Keratinocyte (primary cell): ENCODE measurements at regions not wholly inside any gene's neighbourhood (a gene's known extent, or its start where the extent isn't known, plus 50 kb on each side); places are given as distances from the start of the nearest gene placed in this dataset.

Experiments used
- CTCF ChIP-seq, 3 experiments: IDR thresholded peaks in 1 of 3; conservative IDR thresholded peaks in 1 of 3; optimal IDR thresholded peaks in 1 of 3; 2 replicates in 2 of 3; 3 replicates in 1 of 3; pipeline versions ENCODE3 to v1.5.1; 2011; ENCODE audit warnings: low read length in 3 of 3, mild to moderate bottlenecking in 3 of 3, moderate library complexity in 2 of 3, control low read depth in 1 of 3, inconsistent platforms in 1 of 3; ENCODE audit not compliant: insufficient read depth in 2 of 3; ENCODE audit errors: extremely low read depth in 1 of 3
- EZH2 ChIP-seq: IDR thresholded peaks from one replicate; pipeline ENCODE4 v1.6.1; 2012; ENCODE audit warnings: inconsistent platforms, mild to moderate bottlenecking, low read length, moderate library complexity

- TF ChIP-seq CTCF (optimal IDR thresholded peaks at IDR 0.05 in 1 of 3, IDR thresholded peaks at IDR 0.05 in 1 of 3, conservative IDR thresholded peaks at IDR 0.05 in 1 of 3; ENCODE audit: extremely low read depth in 1 of 3, insufficient read depth in 2 of 3, low read length in 3 of 3) = no peak
- no peak for TF ChIP-seq EZH2
Measured at GRCh38 chr13:105107781-105108180, 1427.7 kb downstream of the EFNB2 start.
